MCF 10A (cell line): ENCODE measurements at regions not wholly inside any gene's neighbourhood (a gene's known extent, or its start where the extent isn't known, plus 50 kb on each side); places are given as distances from the start of the nearest gene placed in this dataset.

ENCODE experiments used
- BruUV-seq: library from RNA; stranded (reverse); fragments of 400-500 nt; replicated peaks from 2 replicates; lab custom pipeline; 2021; lab: Mats Ljungman, UMichigan
- CTCF ChIA-PET: fragments of 300-600 bp; sonication (Branson Sonifier 250); formaldehyde crosslinking; extraction: SDS; loops from one replicate; lab custom pipeline; 2021; ENCODE audit warnings: antibody characterized with exemption, inconsistent platforms; lab: Yijun Ruan, JAX
- POLR2A ChIA-PET: fragments of 300-600, 350-650 bp; sonication (Branson Sonifier 250); formaldehyde crosslinking; extraction: SDS; loops from one replicate; lab custom pipeline; 2020; ENCODE audit warnings: antibody characterized with exemption, inconsistent platforms; lab: Yijun Ruan, JAX
- DNase-seq: peaks from one replicate; pipeline ENCODE4 v3.0.0-alpha.2; 2018; ENCODE audit not compliant: unreplicated experiment
- H3K27ac Mint-ChIP-seq: one replicate; pipeline ENCODE4 v1.8.0; 2022; ENCODE audit warnings: mild to moderate bottlenecking, low read depth, mixed read lengths; ENCODE audit not compliant: unreplicated experiment
- H3K27me3 Mint-ChIP-seq: one replicate; pipeline ENCODE4 v1.8.0; 2022; ENCODE audit warnings: mixed read lengths; ENCODE audit not compliant: insufficient read depth, unreplicated experiment
- H3K36me3 Mint-ChIP-seq: one replicate; pipeline ENCODE4 v1.8.0; 2022; ENCODE audit warnings: mild to moderate bottlenecking, moderate library complexity, mixed read lengths; ENCODE audit not compliant: insufficient read depth, unreplicated experiment
- H3K4me1 Mint-ChIP-seq: one replicate; pipeline ENCODE4 v1.8.0; 2022; ENCODE audit warnings: mixed read lengths; ENCODE audit not compliant: insufficient read depth, unreplicated experiment
- H3K4me3 Mint-ChIP-seq: one replicate; pipeline ENCODE4 v1.8.0; 2022; ENCODE audit warnings: mild to moderate bottlenecking, moderate library complexity, mixed read lengths; ENCODE audit not compliant: unreplicated experiment
- H3K9me3 Mint-ChIP-seq: one replicate; pipeline ENCODE4 v1.8.0; 2022; ENCODE audit warnings: mixed read lengths; ENCODE audit not compliant: unreplicated experiment
- intact Hi-C: fragments of 100-400 bp; cut with micrococcal nuclease; formaldehyde crosslinking; loops from 2 replicates; pipeline ENCODE4 v1.14.1; 2022
- TF ChIP-seq, protein P1 (sequence below): fragments of 200-600 bp; IDR thresholded peaks from one replicate; pipeline ENCODE4 v1.8.0; 2022; ENCODE audit warnings: antibody characterized with exemption, mild to moderate bottlenecking; ENCODE audit not compliant: unreplicated experiment

DNA sequence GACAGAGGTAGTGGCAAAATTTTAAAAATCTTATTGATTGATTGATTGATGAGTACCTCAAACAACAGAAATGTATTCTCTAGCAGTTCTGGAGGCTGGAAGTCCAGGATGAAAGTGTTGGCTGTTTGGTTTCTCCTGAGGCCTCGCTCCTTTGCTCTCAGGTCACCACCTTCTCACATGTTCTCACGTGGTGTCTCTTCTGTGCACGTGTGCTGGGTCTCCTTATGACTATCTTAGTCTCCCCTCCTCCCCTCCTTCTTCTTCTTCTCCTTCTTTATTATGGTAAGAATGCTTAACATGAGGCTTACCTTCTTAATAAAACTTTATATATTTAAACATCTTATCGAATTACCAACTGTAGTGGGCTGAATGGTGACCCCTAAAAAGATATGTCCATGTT is 446.0 kb upstream of the SPHKAP start:
- H3K36me3 Mint-ChIP-seq: no peaks in the 10 kb centered on the region
- POLR2A ChIA-PET: no interaction called here
- H3K27me3 Mint-ChIP-seq: no peaks in the 10 kb centered on the region
- no TSS peak for BruUV-seq
- H3K9me3 Mint-ChIP-seq: no peaks in the 10 kb centered on the region
- TF ChIP-seq, protein P1, sequence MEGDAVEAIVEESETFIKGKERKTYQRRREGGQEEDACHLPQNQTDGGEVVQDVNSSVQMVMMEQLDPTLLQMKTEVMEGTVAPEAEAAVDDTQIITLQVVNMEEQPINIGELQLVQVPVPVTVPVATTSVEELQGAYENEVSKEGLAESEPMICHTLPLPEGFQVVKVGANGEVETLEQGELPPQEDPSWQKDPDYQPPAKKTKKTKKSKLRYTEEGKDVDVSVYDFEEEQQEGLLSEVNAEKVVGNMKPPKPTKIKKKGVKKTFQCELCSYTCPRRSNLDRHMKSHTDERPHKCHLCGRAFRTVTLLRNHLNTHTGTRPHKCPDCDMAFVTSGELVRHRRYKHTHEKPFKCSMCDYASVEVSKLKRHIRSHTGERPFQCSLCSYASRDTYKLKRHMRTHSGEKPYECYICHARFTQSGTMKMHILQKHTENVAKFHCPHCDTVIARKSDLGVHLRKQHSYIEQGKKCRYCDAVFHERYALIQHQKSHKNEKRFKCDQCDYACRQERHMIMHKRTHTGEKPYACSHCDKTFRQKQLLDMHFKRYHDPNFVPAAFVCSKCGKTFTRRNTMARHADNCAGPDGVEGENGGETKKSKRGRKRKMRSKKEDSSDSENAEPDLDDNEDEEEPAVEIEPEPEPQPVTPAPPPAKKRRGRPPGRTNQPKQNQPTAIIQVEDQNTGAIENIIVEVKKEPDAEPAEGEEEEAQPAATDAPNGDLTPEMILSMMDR: no peak
- H3K4me1 Mint-ChIP-seq: no peaks in the 10 kb centered on the region
- CTCF ChIA-PET: no interaction called here
- DNase-seq: no peak
- no peak overlapping the region for H3K27ac Mint-ChIP-seq
- H3K4me3 Mint-ChIP-seq: no peak overlapping the region
- intact Hi-C loops: no loop called here

DNA sequence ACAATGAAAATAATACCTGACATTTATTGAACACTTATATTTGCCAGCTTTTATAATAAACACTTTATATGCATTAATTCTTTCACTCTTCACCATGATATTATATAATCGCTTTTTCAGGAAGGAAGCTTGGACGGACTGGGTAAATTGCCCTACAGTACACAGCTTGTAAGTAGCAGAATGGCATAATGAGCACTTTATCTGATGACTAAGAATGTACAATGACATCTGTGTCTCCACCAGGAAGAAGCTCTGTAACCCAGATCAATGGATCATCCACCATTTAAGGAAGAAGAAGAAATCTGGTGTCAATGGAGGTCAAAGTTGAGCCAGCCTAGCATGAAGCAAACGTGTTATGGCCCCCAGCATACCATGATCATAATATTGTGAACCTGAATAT is 444.0 kb upstream of the SPHKAP start:
- no peaks in the 10 kb centered on the region for H3K36me3 Mint-ChIP-seq
- POLR2A ChIA-PET: no interaction called here
- H3K9me3 Mint-ChIP-seq: no peaks in the 10 kb centered on the region
- H3K27me3 Mint-ChIP-seq: no peaks in the 10 kb centered on the region
- no TSS peak for BruUV-seq
- TF ChIP-seq, protein P1: no peak
- H3K4me1 Mint-ChIP-seq: no peaks in the 10 kb centered on the region
- DNase-seq: no peak
- no peak overlapping the region for H3K4me3 Mint-ChIP-seq
- intact Hi-C loops: no loop called here
- CTCF ChIA-PET: interaction anchor here (0.5 to 0.6 kb wide), 2 partner anchors 59 to 471 kb away, joined by 3 read pairs; no protein-coding TSS in a partner anchor
- no peak overlapping the region for H3K27ac Mint-ChIP-seq

DNA sequence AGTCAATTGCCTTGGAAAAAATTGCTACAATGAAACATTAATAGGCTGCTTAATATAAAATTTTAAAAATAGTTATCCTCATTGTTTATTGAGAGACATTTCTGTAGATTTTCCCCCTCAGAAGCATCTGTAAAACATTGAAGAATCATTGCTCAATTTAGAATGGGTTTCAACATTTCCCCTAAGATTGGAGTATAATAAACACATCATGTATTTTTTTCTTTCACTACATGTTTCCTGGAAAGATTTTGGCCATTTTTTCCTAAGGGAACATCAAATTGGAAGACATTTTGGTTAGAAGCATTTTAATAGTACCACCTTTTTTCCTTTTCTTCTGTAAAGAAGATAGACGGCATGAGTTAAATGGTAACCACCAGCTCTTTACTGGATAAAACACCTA is 443.2 kb upstream of the SPHKAP start:
- Mint-ChIP-seq H3K4me3 (no peak overlapping the region), H3K27me3 (no peaks in the 10 kb centered on the region), H3K4me1 (no peaks in the 10 kb centered on the region), H3K27ac (no peak overlapping the region), H3K36me3 (no peaks in the 10 kb centered on the region), H3K9me3 (no peaks in the 10 kb centered on the region)
- TF ChIP-seq, protein P1: no peak
- BruUV-seq: no TSS peak
- POLR2A ChIA-PET: no interaction called here
- DNase-seq: no peak
- CTCF ChIA-PET: no interaction called here
- intact Hi-C loops: no loop called here

DNA sequence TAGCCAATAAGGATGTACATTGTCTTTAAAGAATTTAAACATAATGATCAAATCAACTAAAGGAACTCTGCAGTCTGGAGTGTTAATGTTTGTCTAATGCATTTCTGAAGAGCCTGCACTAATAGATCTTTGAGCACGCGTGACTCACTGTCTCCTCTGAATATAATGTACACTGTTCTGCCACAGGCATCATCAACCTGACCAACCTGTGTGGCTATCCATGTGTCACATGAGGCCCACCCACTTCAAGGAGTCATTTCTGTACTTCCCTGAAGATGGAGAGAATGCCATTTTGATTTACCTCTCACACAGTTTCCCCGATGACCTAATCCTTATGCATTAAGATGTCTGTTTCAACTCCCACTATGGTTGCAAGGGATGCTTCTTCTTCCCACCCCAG is 434.0 kb upstream of the SPHKAP start:
- H3K27me3 Mint-ChIP-seq: no peaks in the 10 kb centered on the region
- POLR2A ChIA-PET: no interaction called here
- H3K4me3 Mint-ChIP-seq: no peak overlapping the region
- TF ChIP-seq, protein P1: no peak
- CTCF ChIA-PET: no interaction called here
- no peak for DNase-seq
- H3K36me3 Mint-ChIP-seq: no peaks in the 10 kb centered on the region
- H3K27ac Mint-ChIP-seq: no peak overlapping the region
- no TSS peak for BruUV-seq
- intact Hi-C loops: no loop called here
- no peaks in the 10 kb centered on the region for H3K9me3 Mint-ChIP-seq
- H3K4me1 Mint-ChIP-seq: peaks cover 11% of the 10 kb centered on the region
